ENCODE measurements at regions not wholly inside any gene's neighbourhood (a gene's known extent, or its start where the extent isn't known, plus 50 kb on each side); places are given as distances from the start of the nearest gene placed in this dataset.

DNA sequence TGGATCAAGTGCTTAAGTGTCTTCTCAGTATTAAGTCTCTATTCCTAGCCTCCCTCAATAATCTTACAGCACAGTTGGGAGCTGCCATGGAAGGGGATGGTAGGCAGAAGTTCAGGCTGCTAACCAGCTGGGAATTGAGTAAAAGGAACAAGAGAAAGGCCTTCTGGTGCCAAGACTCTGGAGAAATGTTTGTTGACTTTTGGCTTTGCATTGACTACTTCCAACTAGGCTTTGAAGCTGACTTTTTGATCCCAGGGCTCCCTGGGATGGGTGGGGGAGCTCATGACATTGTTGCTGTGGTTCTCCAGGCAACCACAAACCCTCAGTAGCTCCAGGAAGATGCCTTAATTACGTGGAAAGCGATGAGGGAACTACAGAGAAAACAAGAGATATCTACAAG is 85.2 kb upstream of the HTR4 start:
- no peak for TF ChIP-seq EZH2 (IDR thresholded peaks at IDR 0.05; ENCODE audit: borderline replicate concordance)
- TF ChIP-seq, protein P1, sequence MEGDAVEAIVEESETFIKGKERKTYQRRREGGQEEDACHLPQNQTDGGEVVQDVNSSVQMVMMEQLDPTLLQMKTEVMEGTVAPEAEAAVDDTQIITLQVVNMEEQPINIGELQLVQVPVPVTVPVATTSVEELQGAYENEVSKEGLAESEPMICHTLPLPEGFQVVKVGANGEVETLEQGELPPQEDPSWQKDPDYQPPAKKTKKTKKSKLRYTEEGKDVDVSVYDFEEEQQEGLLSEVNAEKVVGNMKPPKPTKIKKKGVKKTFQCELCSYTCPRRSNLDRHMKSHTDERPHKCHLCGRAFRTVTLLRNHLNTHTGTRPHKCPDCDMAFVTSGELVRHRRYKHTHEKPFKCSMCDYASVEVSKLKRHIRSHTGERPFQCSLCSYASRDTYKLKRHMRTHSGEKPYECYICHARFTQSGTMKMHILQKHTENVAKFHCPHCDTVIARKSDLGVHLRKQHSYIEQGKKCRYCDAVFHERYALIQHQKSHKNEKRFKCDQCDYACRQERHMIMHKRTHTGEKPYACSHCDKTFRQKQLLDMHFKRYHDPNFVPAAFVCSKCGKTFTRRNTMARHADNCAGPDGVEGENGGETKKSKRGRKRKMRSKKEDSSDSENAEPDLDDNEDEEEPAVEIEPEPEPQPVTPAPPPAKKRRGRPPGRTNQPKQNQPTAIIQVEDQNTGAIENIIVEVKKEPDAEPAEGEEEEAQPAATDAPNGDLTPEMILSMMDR (IDR thresholded peaks at IDR 0.05; ENCODE audit: poor library complexity), result no peak

All from hepatocyte (in vitro differentiated cells).